Upper lobe of left lung (tissue), 6 donors: ENCODE measurements at regions not wholly inside any gene's neighbourhood (a gene's known extent, or its start where the extent isn't known, plus 50 kb on each side); places are given as distances from the start of the nearest gene placed in this dataset.

ENCODE experiments used
- ATAC-seq, 2 donors: fragments of 200-7000 bp; cut with Tn5 transposase; one replicate each; pipeline ENCODE4 v1.9.1; 2022; ENCODE audit warnings: mild to moderate bottlenecking in 2 of 2, moderate library complexity in 2 of 2; ENCODE audit not compliant: low FRiP score in 2 of 2
- DNase-seq, 2 donors: peaks; one replicate each; pipeline ENCODE4 v3.0.0-alpha.2; 2019 to 2020
- H3K27ac ChIP-seq, 4 donors: fragments of 200-600 bp; sonication (generic); one replicate each; pipeline ENCODE4 v1.5.1; 2016 to 2019
- H3K27me3 ChIP-seq, 4 donors: fragments of 200-600 bp; sonication (generic); one replicate each; pipeline ENCODE4 v1.5.1; 2017 to 2019
- H3K36me3 ChIP-seq, 4 donors: fragments of 200-600 bp; sonication (generic); one replicate each; pipeline ENCODE4 v1.5.1; 2016 to 2019
- H3K4me1 ChIP-seq, 4 donors: fragments of 200-600 bp; sonication (generic); one replicate each; pipeline ENCODE4 v1.5.1; 2018 to 2019
- H3K4me3 ChIP-seq, 4 donors: fragments of 200-600 bp; sonication (generic); one replicate each; pipeline ENCODE4 v1.5.1; 2017 to 2019; ENCODE audit warnings: mild to moderate bottlenecking in 2 of 4, moderate library complexity in 1 of 4
- H3K9me3 ChIP-seq, 4 donors: fragments of 200-600 bp; sonication (generic); one replicate each; pipeline ENCODE4 v1.5.1; 2018 to 2019
- EP300 ChIP-seq, 4 donors: sonication (generic); formaldehyde crosslinking; IDR thresholded peaks; one replicate each; pipeline ENCODE4 v1.5.1; 2017; ENCODE audit warnings: antibody characterized with exemption in 4 of 4, control low read depth in 2 of 4
- POLR2A ChIP-seq, 4 donors: fragments of 450-650 bp; IDR thresholded peaks; one replicate each; pipeline ENCODE4 v1.5.1; 2016 to 2017; ENCODE audit warnings: antibody characterized with exemption in 4 of 4, mild to moderate bottlenecking in 2 of 4
- POLR2AphosphoS5 ChIP-seq, 2 donors: sonication (generic); formaldehyde crosslinking; IDR thresholded peaks; one replicate each; pipeline ENCODE4 v1.5.1; 2017; ENCODE audit warnings: antibody characterized with exemption in 2 of 2
- WGBS, 2 donors: methylation state at CpG; one replicate each; pipeline ENCODE4 v1.1.5; 2017 to 2018; 5-methylcytosine and 5-hydroxymethylcytosine counted together
- TF ChIP-seq, protein P1 (sequence below), 6 experiments: fragments of 450-650 bp in 4 of 6; fragments of 200-600 bp in 2 of 6; sonication (generic) in 2 of 6; IDR thresholded peaks; one replicate each; pipeline ENCODE4 v1.5.1; 2016 to 2019; ENCODE audit warnings: antibody characterized with exemption in 6 of 6
- donor health status: DM: no; HTN: no; CAD: no; lungs with moderate emphysema.
- donor health status: DM: no; HTN: yes; CAD: no; lungs with severe emphysema.

DNA sequence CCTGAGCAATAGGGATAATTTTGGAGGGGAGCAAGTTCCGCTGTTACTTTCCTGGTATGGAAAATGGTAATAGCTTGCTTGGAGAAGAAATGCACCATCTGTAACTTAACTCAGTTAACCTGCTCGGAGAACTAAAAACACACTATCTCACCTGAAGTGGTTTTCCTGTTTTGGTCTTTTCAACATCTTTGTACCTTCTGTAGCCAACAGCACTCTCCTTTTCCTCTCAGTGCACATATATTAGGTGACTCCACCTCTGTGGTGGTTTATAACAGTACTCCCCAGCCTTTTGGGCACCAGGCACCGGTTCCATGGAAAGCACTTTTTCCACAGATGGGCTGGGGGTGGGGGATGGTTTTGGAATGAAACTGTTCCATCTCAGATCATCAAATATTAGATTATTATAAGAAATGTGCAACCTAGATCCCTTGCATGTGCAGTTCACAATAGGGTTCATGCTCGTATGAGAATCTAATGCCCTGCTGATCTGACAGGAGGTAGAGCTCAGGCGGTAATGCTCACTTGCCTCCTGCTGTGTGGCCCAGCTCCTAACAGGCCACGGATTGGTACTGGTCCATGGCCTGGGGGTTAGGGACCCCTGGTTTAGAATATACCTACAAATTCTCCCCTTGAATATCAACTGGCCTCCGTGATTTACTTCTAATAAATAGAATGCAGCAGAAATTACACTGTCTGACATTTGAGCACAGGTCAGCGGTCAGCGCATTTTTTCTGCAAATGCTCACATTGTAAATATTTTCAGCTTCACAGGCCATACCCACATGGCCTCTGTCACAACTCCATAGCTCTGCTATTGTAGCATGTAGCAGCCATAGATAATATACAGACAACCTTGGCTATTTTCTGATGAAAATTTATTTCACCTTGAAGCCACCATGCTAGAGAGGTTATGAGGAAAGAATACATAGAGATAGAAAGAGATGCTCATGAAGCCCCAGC is 83.8 kb upstream of the SUCLG2 start:
- Histone ChIP-seq H3K36me3 (no peaks in the 10 kb centered on the region), H3K27ac (no peak overlapping the region), H3K4me1 (no peaks in the 10 kb centered on the region), H3K4me3 (no peak overlapping the region), H3K27me3 (no peaks in the 10 kb centered on the region), H3K9me3 (no peaks in the 10 kb centered on the region)
- DNase-seq (no peak), ATAC-seq (no peak)
- TF ChIP-seq, protein P1, sequence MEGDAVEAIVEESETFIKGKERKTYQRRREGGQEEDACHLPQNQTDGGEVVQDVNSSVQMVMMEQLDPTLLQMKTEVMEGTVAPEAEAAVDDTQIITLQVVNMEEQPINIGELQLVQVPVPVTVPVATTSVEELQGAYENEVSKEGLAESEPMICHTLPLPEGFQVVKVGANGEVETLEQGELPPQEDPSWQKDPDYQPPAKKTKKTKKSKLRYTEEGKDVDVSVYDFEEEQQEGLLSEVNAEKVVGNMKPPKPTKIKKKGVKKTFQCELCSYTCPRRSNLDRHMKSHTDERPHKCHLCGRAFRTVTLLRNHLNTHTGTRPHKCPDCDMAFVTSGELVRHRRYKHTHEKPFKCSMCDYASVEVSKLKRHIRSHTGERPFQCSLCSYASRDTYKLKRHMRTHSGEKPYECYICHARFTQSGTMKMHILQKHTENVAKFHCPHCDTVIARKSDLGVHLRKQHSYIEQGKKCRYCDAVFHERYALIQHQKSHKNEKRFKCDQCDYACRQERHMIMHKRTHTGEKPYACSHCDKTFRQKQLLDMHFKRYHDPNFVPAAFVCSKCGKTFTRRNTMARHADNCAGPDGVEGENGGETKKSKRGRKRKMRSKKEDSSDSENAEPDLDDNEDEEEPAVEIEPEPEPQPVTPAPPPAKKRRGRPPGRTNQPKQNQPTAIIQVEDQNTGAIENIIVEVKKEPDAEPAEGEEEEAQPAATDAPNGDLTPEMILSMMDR (IDR thresholded peaks at IDR 0.05) = no peak
- TF ChIP-seq EP300 (IDR thresholded peaks at IDR 0.05) (no peak), POLR2AphosphoS5 (IDR thresholded peaks at IDR 0.05) (no peak), POLR2A (IDR thresholded peaks at IDR 0.05) (no peak)
- 81 to 89% methylated on average over 9 of the region's 9 CpGs for WGBS, 2 donors

DNA sequence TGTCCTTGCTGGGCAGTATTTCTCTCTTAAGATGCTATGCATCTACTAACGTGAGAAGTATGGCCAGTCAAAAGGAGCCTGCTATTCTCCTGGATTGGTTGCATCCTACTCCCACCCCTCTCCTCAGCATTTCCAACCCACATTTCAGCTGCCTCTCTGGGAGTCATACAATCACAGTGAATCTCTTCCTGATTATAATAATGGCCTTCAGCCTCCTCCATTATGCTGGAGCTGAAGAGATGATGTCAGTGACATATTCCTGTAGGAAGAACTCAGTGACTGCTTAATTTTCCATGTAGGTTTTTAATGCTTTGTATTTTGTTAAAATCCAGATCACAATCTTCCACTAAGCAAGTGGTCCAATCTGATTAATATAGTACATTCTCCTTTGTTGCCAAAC is 82.7 kb upstream of the SUCLG2 start:
- WGBS, 2 donors = 89% methylated on average over 1 of the region's 1 CpG
- Histone ChIP-seq H3K4me1 (no peaks in the 10 kb centered on the region), H3K9me3 (no peaks in the 10 kb centered on the region), H3K27ac (no peak overlapping the region), H3K36me3 (no peaks in the 10 kb centered on the region), H3K4me3 (no peak overlapping the region), H3K27me3 (no peaks in the 10 kb centered on the region)
- no peak for ATAC-seq
- no peak for DNase-seq
- TF ChIP-seq, protein P1 (IDR thresholded peaks at IDR 0.05) = no peak
- no peak for TF ChIP-seq EP300 (IDR thresholded peaks at IDR 0.05)
- no peak for TF ChIP-seq POLR2AphosphoS5 (IDR thresholded peaks at IDR 0.05)

DNA sequence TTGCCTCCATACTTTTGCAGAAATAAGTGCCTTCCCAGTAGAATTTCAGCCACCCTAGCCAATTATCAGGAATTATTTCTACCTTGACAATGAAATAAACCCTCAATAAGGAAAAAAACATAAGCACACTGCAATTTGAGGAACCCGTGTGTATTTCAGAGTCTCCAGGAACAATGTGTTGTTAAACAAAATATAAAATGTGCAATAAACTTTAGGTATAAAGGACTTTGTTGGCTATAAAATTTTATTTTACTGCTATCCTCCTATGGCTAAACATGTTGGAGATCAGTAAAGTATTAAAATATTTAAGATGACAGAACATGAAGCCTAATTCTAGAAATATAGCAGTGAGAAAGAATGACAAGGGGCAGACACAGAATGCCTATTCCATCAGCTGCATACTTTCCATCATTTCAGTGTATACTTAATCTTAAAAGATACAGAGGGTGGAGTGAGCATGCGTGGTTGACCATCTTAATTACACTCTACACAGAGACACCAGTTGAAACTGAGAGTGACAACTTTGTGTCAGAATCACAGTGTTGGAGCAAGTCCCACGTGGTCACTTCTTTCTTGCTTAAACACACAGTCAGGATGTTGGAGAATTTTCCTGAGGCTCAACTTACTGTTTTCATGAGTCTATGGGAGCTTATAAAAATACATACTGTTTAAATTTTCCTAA is 79.0 kb upstream of the SUCLG2 start:
- Histone ChIP-seq H3K4me1 (no peaks in the 10 kb centered on the region), H3K4me3 (no peak overlapping the region), H3K27ac (no peak overlapping the region), H3K9me3 (no peaks in the 10 kb centered on the region), H3K36me3 (no peaks in the 10 kb centered on the region), H3K27me3 (no peaks in the 10 kb centered on the region)
- ATAC-seq (no peak), DNase-seq (no peak)
- no peak for TF ChIP-seq EP300 (IDR thresholded peaks at IDR 0.05)
- TF ChIP-seq POLR2A (IDR thresholded peaks at IDR 0.05) = no peak
- TF ChIP-seq, protein P1 (IDR thresholded peaks at IDR 0.05) = no peak
- TF ChIP-seq POLR2AphosphoS5 (IDR thresholded peaks at IDR 0.05) = no peak
- 84 to 87% methylated on average over 3 of the region's 3 CpGs for WGBS, 2 donors

DNA sequence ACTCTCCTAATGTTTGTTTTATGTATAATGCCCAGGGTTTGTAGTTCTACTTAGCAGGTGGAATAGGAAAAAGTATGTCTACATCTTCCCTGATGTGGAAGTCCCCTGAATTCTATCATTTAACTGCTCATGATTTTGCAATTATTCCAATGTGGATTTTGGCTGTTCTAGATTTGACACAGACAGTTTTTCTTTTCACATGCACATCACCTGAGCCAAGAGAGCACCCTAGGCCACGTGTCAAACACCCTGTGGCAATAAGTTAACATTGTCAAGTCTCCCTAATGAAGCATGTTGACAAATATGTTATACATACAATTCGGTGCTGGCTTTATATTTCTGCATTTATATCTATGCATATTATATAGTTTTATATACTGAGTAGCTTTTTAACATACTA is 70.0 kb upstream of the SUCLG2 start:
- Histone ChIP-seq H3K9me3 (peaks cover 0 to 4% (median 0%) of the 10 kb centered on the region in 4 donors), H3K4me3 (no peak overlapping the region), H3K27ac (no peak overlapping the region), H3K27me3 (no peaks in the 10 kb centered on the region), H3K4me1 (no peaks in the 10 kb centered on the region), H3K36me3 (no peaks in the 10 kb centered on the region)
- TF ChIP-seq POLR2AphosphoS5 (IDR thresholded peaks at IDR 0.05) (no peak), POLR2A (IDR thresholded peaks at IDR 0.05) (no peak), EP300 (IDR thresholded peaks at IDR 0.05) (no peak)
- TF ChIP-seq, protein P1 (IDR thresholded peaks at IDR 0.05) = no peak
- 83 to 84% methylated on average over 2 of the region's 2 CpGs for WGBS, 2 donors
- no peak for DNase-seq
- no peak for ATAC-seq
